HepG2 (cell line): ENCODE measurements at regions not wholly inside any gene's neighbourhood (a gene's known extent, or its start where the extent isn't known, plus 50 kb on each side); places are given as distances from the start of the nearest gene placed in this dataset.

Experiments
- RXRA ChIP-seq: sonication (generic); formaldehyde crosslinking; IDR thresholded peaks from 2 replicates; pipeline ENCODE4 v1.5.1; 2020; ENCODE audit warnings: missing genetic modification reagents
- TF ChIP-seq, protein P1 (sequence below): sonication (generic); formaldehyde crosslinking; IDR thresholded peaks from 2 replicates; pipeline ENCODE4 v1.4.0; 2020; ENCODE audit warnings: missing genetic modification reagents, mild to moderate bottlenecking, borderline replicate concordance
- TF ChIP-seq, protein P2 (sequence below): sonication (generic); formaldehyde crosslinking; IDR thresholded peaks from 2 replicates; pipeline ENCODE4 v1.5.0; 2020; ENCODE audit warnings: mild to moderate bottlenecking, missing genetic modification reagents
- TF ChIP-seq, protein P3 (sequence below): sonication (generic); formaldehyde crosslinking; IDR thresholded peaks from 2 replicates; pipeline ENCODE4 v1.4.0; 2020; ENCODE audit warnings: low read depth, mild to moderate bottlenecking, missing genetic modification reagents
- TF ChIP-seq, protein P4 (sequence below): sonication (generic); formaldehyde crosslinking; IDR thresholded peaks from 2 replicates; pipeline ENCODE4 v1.5.0; 2020; ENCODE audit warnings: mild to moderate bottlenecking, missing genetic modification reagents

- TF ChIP-seq, protein P1, sequence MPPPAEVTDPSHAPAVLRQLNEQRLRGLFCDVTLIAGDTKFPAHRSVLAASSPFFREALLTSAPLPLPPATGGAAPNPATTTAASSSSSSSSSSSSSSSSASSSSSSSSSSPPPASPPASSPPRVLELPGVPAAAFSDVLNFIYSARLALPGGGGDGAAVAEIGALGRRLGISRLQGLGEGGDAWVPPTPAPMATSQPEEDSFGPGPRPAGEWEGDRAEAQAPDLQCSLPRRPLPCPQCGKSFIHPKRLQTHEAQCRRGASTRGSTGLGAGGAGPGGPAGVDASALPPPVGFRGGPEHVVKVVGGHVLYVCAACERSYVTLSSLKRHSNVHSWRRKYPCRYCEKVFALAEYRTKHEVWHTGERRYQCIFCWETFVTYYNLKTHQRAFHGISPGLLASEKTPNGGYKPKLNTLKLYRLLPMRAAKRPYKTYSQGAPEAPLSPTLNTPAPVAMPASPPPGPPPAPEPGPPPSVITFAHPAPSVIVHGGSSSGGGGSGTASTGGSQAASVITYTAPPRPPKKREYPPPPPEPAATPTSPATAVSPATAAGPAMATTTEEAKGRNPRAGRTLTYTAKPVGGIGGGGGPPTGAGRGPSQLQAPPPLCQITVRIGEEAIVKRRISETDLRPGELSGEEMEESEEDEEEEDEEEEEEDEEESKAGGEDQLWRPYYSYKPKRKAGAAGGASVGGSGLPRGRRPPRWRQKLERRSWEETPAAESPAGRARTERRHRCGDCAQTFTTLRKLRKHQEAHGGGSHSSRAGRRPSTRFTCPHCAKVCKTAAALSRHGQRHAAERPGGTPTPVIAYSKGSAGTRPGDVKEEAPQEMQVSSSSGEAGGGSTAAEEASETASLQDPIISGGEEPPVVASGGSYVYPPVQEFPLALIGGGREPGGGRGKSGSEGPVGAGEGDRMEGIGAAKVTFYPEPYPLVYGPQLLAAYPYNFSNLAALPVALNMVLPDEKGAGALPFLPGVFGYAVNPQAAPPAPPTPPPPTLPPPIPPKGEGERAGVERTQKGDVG (CRISPR knock-in tag) = no peak
- TF ChIP-seq RXRA (CRISPR knock-in tag) = no peak
- TF ChIP-seq, protein P2, sequence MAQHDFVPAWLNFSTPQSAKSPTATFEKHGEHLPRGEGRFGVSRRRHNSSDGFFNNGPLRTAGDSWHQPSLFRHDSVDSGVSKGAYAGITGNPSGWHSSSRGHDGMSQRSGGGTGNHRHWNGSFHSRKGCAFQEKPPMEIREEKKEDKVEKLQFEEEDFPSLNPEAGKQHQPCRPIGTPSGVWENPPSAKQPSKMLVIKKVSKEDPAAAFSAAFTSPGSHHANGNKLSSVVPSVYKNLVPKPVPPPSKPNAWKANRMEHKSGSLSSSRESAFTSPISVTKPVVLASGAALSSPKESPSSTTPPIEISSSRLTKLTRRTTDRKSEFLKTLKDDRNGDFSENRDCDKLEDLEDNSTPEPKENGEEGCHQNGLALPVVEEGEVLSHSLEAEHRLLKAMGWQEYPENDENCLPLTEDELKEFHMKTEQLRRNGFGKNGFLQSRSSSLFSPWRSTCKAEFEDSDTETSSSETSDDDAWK (CRISPR knock-in tag) = no peak
- TF ChIP-seq, protein P3, sequence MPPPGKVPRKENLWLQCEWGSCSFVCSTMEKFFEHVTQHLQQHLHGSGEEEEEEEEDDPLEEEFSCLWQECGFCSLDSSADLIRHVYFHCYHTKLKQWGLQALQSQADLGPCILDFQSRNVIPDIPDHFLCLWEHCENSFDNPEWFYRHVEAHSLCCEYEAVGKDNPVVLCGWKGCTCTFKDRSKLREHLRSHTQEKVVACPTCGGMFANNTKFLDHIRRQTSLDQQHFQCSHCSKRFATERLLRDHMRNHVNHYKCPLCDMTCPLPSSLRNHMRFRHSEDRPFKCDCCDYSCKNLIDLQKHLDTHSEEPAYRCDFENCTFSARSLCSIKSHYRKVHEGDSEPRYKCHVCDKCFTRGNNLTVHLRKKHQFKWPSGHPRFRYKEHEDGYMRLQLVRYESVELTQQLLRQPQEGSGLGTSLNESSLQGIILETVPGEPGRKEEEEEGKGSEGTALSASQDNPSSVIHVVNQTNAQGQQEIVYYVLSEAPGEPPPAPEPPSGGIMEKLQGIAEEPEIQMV (CRISPR knock-in tag) = no peak
- TF ChIP-seq, protein P4, sequence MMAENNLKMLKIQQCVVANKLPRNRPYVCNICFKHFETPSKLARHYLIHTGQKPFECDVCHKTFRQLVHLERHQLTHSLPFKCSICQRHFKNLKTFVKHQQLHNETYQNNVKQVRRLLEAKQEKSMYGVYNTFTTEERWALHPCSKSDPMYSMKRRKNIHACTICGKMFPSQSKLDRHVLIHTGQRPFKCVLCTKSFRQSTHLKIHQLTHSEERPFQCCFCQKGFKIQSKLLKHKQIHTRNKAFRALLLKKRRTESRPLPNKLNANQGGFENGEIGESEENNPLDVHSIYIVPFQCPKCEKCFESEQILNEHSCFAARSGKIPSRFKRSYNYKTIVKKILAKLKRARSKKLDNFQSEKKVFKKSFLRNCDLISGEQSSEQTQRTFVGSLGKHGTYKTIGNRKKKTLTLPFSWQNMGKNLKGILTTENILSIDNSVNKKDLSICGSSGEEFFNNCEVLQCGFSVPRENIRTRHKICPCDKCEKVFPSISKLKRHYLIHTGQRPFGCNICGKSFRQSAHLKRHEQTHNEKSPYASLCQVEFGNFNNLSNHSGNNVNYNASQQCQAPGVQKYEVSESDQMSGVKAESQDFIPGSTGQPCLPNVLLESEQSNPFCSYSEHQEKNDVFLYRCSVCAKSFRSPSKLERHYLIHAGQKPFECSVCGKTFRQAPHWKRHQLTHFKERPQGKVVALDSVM = no peak
Observed at GRCh38 chr14:76676539-76676938, 84.7 kb upstream of the VASH1 start (continued).
